ENCODE measurements at regions not wholly inside any gene's neighbourhood (a gene's known extent, or its start where the extent isn't known, plus 50 kb on each side); places are given as distances from the start of the nearest gene placed in this dataset.
A peak's percentile ranks its signal among the peaks of the same experiment; 100 is the strongest.
"Not testable (repeated sequence)": the region's sequence is repeated elsewhere in the genome, so short reads cannot be mapped to it uniquely, and the experiment has no call there.

GRCh38 chr13:44125943-44126469 is 246.3 kb downstream of the LACC1 start:
- no peak for DNase-seq (ENCODE audit: low read depth)

DNA sequence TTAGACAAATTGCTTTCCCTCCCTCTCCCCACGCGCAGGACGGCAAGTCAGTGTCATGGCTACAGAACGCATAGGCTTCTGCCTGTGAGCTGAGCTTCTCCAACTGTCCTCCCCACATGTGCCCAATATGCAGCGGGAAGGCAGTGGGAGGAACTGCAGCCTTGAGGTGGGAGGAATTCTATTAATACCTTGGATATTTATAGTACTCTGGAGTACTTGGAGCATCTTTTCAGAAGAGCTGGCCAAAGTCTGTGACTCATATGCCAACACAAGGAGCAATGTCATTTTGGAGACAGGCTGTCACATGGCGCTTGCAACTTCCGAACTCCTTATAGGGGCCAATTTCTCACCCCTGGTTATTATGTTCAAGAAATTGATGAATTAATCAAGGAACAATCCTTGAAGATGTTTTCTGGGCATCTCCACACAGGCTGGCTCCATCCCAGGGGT is 245.0 kb upstream of the SERP2 start:
- DNase-seq (ENCODE audit: low read depth), result peak; percentile 70

DNA sequence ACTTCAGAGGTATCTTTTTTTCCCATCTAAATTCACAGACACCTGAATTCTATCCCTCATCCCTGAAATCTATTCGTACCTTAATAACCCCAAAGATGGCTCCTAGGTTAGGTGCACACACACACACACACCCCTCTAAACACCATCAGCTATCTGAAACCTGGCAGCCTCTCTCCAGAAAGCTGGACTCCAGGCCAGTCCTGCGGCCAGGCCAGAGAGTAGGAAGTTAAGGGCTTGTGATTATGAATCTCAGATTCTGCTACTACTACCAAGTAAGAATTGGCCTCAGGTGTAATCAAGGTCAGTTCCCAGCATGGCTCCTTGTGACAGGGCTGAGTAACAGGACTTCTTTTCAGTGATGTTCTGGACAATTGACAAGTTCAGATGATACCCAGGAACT is 244.2 kb upstream of the SERP2 start:
- no peak for DNase-seq (ENCODE audit: low read depth)

GRCh38 chr13:44131069-44131614 is 242.5 kb upstream of the SERP2 start:
- DNase-seq (ENCODE audit: low read depth), result no peak

DNA sequence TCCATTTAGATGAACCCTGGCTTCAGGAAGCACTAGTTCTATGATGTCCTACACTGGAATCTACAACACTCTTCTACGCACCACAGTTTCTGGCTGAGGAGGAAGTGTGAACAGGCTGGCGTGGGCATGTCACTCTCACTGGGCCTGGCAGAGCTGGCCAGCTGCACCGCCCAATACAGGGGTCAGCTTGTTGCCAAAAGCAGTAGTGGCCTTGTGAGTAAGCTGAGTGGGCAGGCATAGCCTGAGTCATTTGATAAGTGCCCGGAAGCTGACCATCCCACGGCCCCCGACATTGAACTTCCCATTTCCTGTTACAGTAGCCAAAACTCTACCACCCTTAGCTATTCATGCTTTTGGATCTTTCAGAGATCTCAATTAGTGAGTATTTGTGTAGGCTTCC is 240.9 kb upstream of the SERP2 start:
- peak; percentile 65 for DNase-seq (ENCODE audit: low read depth)

DNA sequence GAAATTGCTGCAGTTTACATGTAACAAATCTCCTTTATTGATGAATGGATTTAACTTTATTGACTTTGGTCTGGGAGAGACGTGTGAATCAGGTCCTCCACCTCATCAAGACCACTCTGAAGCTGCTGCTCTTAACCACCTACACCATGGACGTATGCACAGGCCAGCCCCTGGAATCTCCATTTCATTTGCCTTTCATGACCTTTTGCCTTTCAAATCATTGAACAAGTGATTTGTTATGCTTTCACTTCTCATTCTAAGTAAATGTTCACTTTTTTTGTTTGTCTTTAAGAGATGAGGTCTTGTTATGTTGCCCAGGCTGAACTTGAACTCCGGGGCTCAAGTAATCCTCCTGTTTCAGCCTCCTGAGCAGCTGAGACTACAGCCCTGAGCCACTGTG is 240.0 kb upstream of the SERP2 start:
- no peak for DNase-seq (ENCODE audit: low read depth)

- DNase-seq (ENCODE audit: low read depth), result no peak
Measured at GRCh38 chr13:44135566-44135965, 238.1 kb upstream of the SERP2 start.

DNA sequence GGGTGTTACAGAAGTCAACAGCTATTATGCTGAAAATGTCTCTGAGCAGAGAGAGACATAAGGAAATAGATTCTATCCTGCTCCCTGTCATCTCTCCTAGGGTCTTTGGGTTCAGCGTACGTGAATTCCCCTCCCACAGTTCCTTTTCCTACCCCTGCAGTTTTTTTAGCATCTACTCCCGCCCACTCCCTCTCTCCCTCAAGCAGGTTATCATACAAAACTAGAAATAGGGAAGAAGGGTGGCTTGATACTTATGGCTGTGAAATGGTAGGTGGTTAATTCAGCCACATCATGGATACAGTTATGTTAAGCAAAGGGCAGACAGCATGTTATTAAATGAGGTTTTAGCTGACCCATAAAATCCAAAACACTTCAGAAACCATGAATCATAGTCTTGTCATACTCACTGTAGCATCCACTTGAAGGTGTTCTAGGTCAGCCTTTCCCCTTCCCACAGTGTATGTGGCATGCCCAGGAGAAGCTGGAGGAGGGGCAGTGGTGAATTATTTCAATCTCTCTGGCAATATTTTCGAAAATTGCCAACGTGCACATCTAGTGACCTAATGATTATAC is 236.8 kb upstream of the SERP2 start:
- DNase-seq (ENCODE audit: low read depth), result no peak

DNA sequence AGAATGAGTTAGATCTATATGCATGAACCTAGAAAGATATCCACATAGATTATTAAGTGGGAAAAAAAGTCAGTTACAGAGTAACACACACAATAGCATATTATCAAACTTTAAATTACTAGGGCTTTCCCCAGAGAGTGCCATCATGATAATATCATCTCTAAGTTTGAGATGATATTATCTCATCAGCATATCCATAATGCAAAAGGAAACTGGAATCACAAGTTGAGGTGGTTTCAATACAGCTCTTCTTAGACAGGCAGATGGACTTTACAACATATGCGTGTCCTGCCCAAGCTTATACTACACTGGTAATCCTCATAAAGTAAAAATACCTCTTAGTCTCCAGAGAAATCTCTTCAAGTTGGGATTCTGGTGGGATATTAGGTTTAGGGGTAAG is 236.2 kb upstream of the SERP2 start:
- no peak for DNase-seq (ENCODE audit: low read depth)

DNA sequence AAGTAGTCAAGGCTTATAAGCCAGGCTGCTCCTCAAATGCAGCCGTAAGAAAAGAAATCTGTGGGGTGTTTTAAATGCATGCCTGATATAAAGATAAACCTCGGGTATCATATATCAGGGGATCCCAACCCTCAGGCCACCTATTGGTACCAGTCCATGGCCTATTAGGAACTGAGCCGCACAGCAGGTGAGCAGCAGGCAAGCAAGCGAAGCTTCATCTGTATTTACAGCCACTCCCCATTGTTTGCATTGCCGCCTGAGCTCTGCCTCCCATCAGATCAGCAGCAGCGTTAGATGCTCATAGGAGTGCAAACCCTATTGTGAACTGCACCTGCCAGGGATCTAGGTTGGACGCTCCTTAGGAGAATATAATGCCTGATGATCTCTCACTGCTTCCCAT is 233.5 kb upstream of the SERP2 start:
- DNase-seq (ENCODE audit: low read depth), result no peak

- DNase-seq (ENCODE audit: low read depth), result no peak
Measured at GRCh38 chr13:44140888-44141724, 232.5 kb upstream of the SERP2 start.

GRCh38 chr13:44141725-44142539 is 231.7 kb upstream of the SERP2 start:
- peak; percentile 95 for DNase-seq (ENCODE audit: low read depth)

- DNase-seq (ENCODE audit: low read depth), result no peak
Measured at GRCh38 chr13:44142540-44142867, 231.1 kb upstream of the SERP2 start.

DNA sequence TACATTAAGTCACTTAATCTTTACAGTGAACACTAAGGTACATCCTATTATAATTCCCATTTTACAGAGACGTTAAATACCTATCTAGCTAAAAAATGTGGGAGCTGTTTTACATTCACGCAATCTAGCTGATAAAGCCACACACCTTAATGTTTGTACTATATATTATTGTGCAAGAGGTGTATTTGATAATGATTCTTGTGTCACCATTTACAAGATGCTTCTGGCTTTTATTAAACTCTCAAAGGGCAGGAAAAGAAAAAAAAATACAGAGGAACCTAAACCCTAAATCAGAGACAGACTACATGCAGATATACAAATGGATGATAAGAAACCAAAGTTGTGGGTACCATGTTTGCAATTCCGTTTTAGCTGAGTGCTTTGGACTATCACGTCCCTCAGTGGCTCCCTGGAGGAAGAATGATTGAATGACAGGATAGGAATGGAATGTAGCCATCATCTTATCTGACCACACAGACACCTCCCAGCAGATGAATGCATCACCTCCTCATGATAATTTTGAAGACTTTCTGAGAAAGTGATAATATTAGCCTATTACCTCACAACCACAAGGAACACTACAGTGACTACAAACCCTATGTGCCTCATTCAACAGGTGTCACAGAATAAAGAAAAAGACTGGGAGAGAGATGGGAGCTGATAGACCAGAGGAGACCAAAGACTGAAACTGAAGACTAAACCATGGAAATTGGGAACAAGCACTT is 230.5 kb upstream of the SERP2 start:
- peak; percentile 54 for DNase-seq (ENCODE audit: low read depth)

DNA sequence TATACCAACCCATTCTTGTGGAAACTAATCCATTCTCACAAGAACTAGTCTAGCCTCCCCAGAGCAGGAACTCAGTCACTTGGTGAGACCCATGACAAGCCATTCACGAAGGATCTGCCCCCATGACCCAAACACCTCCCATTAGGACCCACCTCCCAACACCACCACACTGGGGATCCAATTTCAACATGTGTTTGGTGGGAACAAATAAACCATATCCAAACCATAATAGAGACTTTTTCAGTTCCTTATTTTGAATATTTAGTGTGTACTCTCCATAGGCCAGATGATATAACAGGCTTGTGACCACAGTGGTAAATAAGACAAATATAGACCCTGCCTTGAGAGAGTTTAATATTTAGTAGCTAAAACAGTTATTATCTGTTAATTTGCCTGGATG is 227.5 kb upstream of the SERP2 start:
- DNase-seq (ENCODE audit: low read depth), result no peak

GRCh38 chr13:44147233-44147632 is 226.4 kb upstream of the SERP2 start:
- no peak for DNase-seq (ENCODE audit: low read depth)

GRCh38 chr13:44147648-44148047 is 226.0 kb upstream of the SERP2 start:
- DNase-seq (ENCODE audit: low read depth), result no peak

DNA sequence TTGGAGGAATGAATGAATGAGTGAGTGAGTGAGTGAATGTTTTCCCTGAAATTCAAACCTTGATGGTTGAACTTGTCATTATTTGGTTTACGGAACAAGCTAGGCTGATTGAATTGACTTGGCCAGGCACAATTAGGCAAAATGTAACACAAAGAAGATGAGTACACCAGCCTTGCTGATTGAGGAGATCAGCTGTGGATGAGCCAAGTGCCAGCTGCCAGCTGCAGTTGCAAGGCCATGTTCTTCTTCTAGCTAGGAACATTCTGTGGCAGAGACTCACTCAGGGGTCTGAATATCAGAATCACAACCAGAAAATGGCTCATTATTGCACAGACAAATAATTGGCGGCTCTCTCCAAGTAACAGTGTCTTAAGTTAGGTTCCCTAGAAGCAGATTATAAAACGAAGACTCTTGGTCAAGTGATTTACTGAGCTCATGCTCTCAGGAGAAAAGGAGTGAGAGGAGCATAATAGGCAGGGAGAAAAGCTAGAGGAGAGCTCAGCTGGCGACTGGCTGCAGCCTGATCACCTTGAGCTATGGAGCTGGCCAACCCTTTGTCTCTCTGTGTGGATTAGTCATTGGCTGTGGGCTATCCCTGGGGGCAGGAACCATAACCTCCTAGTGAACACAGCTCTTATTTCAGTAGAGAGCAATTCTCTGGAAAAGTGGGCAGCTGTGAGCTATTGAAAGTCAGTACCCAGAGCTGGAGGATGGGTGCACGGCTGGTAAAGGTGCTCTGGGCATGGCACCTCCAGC is 225.3 kb upstream of the SERP2 start:
- no peak for DNase-seq (ENCODE audit: low read depth)

DNA sequence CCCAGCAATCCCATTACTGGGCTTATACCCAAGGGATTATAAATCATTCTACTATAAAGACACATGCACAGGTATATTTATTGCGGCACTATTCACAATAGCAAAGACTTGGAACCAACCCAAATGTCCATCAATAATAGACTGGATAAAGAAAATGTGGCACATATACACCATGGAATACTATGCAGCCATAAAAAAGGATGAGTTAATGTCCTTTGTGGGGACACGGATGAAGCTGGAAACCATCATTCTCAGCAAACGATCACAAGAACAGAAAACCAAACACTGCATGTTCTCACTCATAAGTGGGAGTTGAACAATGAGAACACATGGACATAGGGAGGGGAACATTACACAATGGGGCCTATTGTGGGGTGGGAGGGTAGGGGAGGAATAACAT is 224.4 kb upstream of the SERP2 start:
- not testable (repeated sequence) for DNase-seq (ENCODE audit: low read depth)

GRCh38 chr13:44149821-44150220 is 223.8 kb upstream of the SERP2 start:
- DNase-seq (ENCODE audit: low read depth), result no peak

GRCh38 chr13:44151474-44151873 is 222.2 kb upstream of the SERP2 start:
- no peak for DNase-seq (ENCODE audit: low read depth)
